GM19099 (cell line): ENCODE measurements at regions not wholly inside any gene's neighbourhood (a gene's known extent, or its start where the extent isn't known, plus 50 kb on each side); places are given as distances from the start of the nearest gene placed in this dataset.

Experiments
- POLR2A ChIP-seq: IDR thresholded peaks from 3 replicates; pipeline ENCODE4 v1.6.1; 2011; ENCODE audit warnings: low read depth; ENCODE audit not compliant: insufficient read length; ENCODE audit errors: extremely low read depth

DNA sequence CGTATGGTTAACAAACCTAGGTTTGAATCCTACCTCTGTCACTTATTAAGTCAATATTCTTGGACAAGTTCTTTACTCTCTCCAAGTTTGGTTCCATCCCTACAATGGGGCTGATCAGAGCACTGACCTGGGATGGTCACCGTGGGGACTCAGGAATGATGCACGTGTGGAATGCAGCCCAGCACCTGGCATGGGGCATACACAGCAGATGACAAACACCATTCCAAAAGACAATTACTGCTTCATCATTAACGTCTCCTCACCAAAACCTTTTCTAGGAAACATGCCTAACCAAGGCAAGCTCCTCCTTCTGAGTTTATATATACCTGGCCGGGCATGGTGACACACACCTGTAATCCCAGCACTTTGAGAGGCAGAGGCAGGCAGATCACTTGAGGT lies 532.9 kb upstream of the ID2 start:
- no peak for TF ChIP-seq POLR2A

DNA sequence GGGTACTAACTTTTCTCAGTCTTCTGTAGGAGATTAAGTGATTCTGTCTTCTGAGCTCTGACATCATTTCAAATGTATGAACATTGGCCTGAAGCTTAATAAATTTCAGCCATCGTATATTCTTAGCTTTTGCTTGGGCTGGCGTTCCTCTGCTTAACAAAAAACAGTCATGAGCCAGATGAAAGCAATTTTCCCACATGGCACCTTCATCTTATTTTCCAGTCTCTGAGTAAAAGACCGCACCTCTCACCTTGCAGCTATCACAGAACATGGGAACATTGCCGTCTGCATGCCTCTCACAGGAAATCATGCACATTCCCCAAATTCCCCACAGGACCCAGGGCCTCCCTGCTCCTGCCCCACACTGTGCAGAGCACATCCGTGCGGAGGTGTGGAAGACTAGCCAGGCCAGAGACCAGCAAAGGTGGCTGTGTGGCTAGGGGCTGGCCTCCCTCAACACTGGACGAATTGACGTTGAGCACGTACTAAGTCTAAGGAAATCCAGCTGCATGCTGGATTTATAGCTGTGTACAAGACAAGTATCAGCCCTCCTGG lies 531.8 kb upstream of the ID2 start:
- TF ChIP-seq POLR2A: no peak

GRCh38 chr2:8151888-8152287 lies 530.0 kb upstream of the ID2 start:
- TF ChIP-seq POLR2A: no peak

GRCh38 chr2:8152392-8153257 lies 529.2 kb upstream of the ID2 start:
- TF ChIP-seq POLR2A: no peak

GRCh38 chr2:8153258-8153718 lies 528.6 kb upstream of the ID2 start:
- TF ChIP-seq POLR2A: no peak

GRCh38 chr2:8154270-8154669 lies 527.6 kb upstream of the ID2 start:
- no peak for TF ChIP-seq POLR2A

DNA sequence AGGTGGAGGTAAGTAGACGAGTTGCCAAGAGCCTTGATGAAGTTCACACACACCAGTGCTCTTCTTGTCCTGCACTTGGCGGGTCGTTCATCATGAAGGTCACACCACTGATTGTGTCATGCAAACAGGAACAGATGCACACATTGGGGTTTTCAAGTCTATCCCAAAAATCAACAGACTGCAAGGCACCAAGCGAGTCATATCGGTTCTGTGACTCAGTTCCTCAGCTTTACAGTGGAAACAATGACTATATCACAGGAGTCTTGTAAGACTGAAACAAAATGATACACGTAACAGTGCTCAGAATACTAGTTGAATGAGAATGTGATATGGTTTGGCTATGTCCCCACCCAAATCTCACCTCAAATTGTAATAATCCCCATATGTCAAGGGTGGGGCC lies 526.9 kb upstream of the ID2 start:
- no peak for TF ChIP-seq POLR2A

- no peak for TF ChIP-seq POLR2A
Measured at GRCh38 chr2:8157621-8158430, 524.0 kb upstream of the ID2 start.

GRCh38 chr2:8158711-8159110 lies 523.1 kb upstream of the ID2 start:
- TF ChIP-seq POLR2A: no peak

DNA sequence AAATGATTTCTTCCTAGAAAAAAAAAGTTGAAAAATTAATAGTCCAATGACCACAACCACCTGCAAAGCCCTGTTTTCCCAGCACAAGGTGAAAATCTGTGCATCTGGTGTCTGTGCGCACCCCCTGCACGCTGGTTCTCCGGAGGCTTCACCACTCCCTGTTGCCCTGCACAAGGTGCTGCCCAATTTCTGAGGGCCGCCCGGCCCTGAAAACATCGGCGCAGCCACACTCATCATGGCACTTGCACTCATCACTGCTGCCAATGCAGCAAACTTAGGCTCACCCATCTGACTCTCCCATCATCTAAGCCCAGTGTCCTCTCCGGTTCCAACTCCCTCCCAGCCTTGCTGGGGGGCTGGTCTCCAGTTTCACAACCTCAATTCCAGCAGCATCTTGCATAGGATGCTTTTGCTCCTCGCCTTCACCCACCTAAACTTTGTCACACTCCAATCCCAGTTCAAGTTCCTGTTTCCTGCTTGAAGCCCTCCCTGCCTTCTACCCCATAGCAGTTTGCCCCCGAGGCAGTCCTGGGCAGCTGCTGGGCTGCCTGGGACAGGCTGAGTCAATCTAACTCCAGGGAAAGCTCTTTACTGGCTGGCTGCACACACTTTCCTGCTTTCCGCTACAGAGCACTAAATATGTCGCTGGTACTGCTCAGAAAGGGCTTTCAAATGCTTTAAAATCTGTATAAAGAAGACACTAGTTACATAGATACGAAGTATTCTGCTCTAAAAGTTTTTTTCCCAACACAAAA lies 522.5 kb upstream of the ID2 start:
- TF ChIP-seq POLR2A: no peak

DNA sequence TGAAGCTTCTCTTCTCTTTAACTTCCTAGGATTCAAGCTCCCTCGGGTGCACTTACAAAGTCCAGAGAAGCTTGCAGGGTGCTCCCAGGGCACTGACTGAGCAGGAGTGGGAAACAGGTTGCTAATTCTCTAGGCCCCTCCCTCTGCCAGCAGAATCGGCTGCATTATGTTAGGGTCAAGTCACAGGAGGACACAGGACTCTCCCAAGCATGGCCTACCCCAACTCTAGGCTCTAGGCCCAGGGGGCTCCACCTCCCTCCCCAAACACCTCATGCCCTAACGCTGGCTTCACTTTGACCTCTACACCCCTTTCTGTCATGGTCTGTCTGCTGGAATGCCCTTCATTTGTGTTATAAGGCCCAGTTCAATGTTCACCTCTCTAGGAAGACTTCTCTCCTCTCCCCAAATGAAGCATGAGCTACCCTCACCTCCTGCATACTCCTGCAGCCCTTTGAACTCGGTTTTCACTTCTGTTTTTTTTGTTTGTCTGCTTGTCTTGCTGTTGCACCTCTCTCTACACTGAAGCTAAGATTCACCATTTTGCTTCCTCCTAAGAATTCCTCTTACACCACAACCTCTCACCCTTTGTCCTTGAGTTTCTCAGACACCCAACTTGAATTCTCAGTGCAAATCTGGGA lies 521.8 kb upstream of the ID2 start:
- TF ChIP-seq POLR2A: no peak

GRCh38 chr2:8160959-8161358 lies 520.9 kb upstream of the ID2 start:
- TF ChIP-seq POLR2A: no peak

DNA sequence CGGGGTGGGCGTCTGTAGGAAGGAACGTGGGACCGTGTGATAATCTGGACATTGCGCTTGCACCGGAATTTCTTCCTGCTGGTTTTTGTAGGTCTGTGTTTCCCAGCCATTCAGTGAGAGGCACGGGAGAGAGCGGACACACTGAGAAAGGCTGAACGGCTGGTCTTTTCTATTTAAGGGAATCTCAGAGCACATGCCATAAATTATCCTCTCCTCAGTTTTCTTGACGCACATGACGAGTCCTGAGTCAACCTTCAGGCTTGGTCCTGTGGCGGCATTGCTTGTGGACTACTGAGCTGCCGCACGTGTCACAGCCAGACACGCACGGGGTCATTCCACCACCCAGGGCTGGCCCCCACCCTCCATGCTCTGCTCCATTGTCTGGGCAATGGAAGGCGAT lies 519.3 kb upstream of the ID2 start:
- TF ChIP-seq POLR2A: no peak

GRCh38 chr2:8165550-8165949 lies 516.3 kb upstream of the ID2 start:
- TF ChIP-seq POLR2A: no peak

DNA sequence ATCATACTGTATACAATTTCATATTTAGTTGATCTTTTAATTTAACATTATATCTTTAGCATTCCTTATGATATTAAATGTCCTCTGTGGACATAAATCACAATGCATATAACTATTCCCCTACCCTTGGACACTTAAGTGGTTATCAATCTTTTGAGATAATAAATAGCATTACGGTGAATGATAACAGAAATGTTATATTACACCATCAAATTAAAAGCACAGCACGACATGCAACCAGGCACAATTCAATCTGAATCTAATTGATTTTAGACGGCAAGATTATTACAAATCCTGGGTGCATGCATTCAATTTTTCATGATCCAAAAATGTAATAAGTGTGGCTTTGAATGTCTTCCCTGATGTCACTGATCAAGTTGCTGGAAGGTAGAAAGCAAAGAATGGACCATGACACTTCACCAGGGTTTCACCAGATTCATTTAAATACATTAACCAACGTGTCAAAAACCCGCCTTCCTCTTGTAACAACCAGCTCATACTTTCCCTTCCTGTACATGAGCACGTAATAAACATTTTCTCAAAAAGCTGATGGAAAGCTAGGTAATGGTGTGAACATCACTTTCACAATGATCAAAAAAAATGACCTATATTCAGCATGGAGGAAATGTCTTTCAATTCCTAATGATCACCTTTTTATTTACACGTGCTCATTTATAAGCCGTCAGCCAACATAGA lies 513.7 kb upstream of the ID2 start:
- no peak for TF ChIP-seq POLR2A
